ENCODE measurements at regions not wholly inside any gene's neighbourhood (a gene's known extent, or its start where the extent isn't known, plus 50 kb on each side); places are given as distances from the start of the nearest gene placed in this dataset.

GRCh38 chr9:89903141-89903475 lies 298.3 kb downstream of the GADD45G start:
- TF ChIP-seq POLR2A (IDR thresholded peaks at IDR 0.05; ENCODE audit: low read depth, low read length), result no peak
- TF ChIP-seq E2F8 (IDR thresholded peaks at IDR 0.05; ENCODE audit: low read depth, partially characterized antibody), result no peak
- no peak for TF ChIP-seq EZH2 (IDR thresholded peaks at IDR 0.05; ENCODE audit: borderline replicate concordance, control insufficient read depth, low read depth, low read length)
- TF ChIP-seq SP1 (IDR thresholded peaks at IDR 0.05; ENCODE audit: low read depth, low read length), result no peak
- no peak for TF ChIP-seq SMC3 (IDR thresholded peaks at IDR 0.05; ENCODE audit: borderline replicate concordance, low read length)
- TF ChIP-seq CHD4 (IDR thresholded peaks at IDR 0.05), result no peak
- no peak for TF ChIP-seq HDAC6 (IDR thresholded peaks at IDR 0.05; ENCODE audit: unreplicated experiment)
- no peak for TF ChIP-seq SMAD1 (IDR thresholded peaks at IDR 0.05; ENCODE audit: low read depth, partially characterized antibody)
- TF ChIP-seq REST (IDR thresholded peaks at IDR 0.05; ENCODE audit: low read depth, low read length), result no peak
- no peak for TF ChIP-seq POU2F2 (IDR thresholded peaks at IDR 0.05; ENCODE audit: borderline replicate concordance, low read depth, low read length)
